PC-3 (cell line): ENCODE measurements at regions not wholly inside any gene's neighbourhood (a gene's known extent, or its start where the extent isn't known, plus 50 kb on each side); places are given as distances from the start of the nearest gene placed in this dataset.
"Not testable (repeated sequence)": the region's sequence is repeated elsewhere in the genome, so short reads cannot be mapped to it uniquely, and the experiment has no call there.

Experiments
- ATAC-seq: fragments of 200-7000 bp; cut with Tn5 transposase; 2 replicates; pipeline ENCODE4 v1.9.1; 2020; ENCODE audit warnings: mild to moderate bottlenecking, moderate library complexity
- BruUV-seq: library from RNA; stranded (reverse); fragments of 400-500 nt; replicated peaks from 2 replicates; lab custom pipeline; 2021; lab: Mats Ljungman, UMichigan
- CTCF ChIA-PET: fragments of 300-600 bp; sonication (Branson Sonifier 250); formaldehyde crosslinking; loops from one replicate; lab custom pipeline; 2022; ENCODE audit warnings: antibody characterized with exemption; lab: Charles Lee
- POLR2A ChIA-PET: fragments of 300-600 bp; sonication (Branson Sonifier 250); formaldehyde crosslinking; loops from one replicate; lab custom pipeline; 2022; ENCODE audit warnings: antibody characterized with exemption; ENCODE audit not compliant: unreplicated experiment; lab: Charles Lee
- DNase-seq: peaks from one replicate; pipeline ENCODE4 v3.0.0-alpha.2; 2015
- H2AFZ ChIP-seq: fragments of 300-600 bp; sonication (generic); 2 replicates; pipeline ENCODE4 v1.6.0; 2016; ENCODE audit warnings: antibody characterized with exemption, low read length
- H3F3A ChIP-seq: fragments of 300-600 bp; sonication (generic); one replicate; pipeline ENCODE4 v1.6.0; 2017; ENCODE audit warnings: antibody characterized with exemption, low read length, control low read depth, mild to moderate bottlenecking; ENCODE audit not compliant: unreplicated experiment
- H3K27ac ChIP-seq: fragments of 300-600 bp; sonication (generic); 2 replicates; pipeline ENCODE4 v1.5.1; 2016; ENCODE audit warnings: mild to moderate bottlenecking, low read length
- H3K27me3 ChIP-seq: fragments of 300-600 bp; sonication (generic); 2 replicates; pipeline ENCODE4 v1.6.1; 2016; ENCODE audit warnings: low read length, mixed read lengths
- H3K36me3 ChIP-seq: fragments of 300-600 bp; sonication (generic); 2 replicates; pipeline ENCODE4 v1.6.1; 2016; ENCODE audit warnings: low read depth, mixed run types, low read length, mixed read lengths
- H3K4me1 ChIP-seq: fragments of 300-600 bp; sonication (generic); 2 replicates; pipeline ENCODE4 v1.5.1; 2016; ENCODE audit warnings: low read length; ENCODE audit not compliant: insufficient read depth
- H3K4me2 ChIP-seq: fragments of 300-600 bp; sonication (generic); 2 replicates; pipeline ENCODE4 v1.6.0; 2016; ENCODE audit warnings: low read length
- H3K4me3 ChIP-seq: fragments of 300-600 bp; sonication (generic); 2 replicates; pipeline ENCODE4 v1.5.1; 2016; ENCODE audit warnings: mild to moderate bottlenecking, low read length, mixed read lengths
- H3K79me2 ChIP-seq: fragments of 300-600 bp; sonication (generic); 2 replicates; pipeline ENCODE4 v1.6.1; 2017; ENCODE audit warnings: low read length, mixed read lengths
- H3K9ac ChIP-seq: fragments of 300-600 bp; sonication (generic); 2 replicates; pipeline ENCODE4 v1.6.0; 2016; ENCODE audit warnings: mild to moderate bottlenecking, low read length
- H3K9me2 ChIP-seq: fragments of 300-600 bp; sonication (generic); replicated peaks from 2 replicates; pipeline ENCODE4 v1.6.1; 2016; ENCODE audit warnings: mixed run types, low read length, mixed read lengths
- H3K9me3 ChIP-seq: fragments of 300-600 bp; sonication (generic); 2 replicates; pipeline ENCODE4 v1.6.1; 2016; ENCODE audit warnings: low read length, mixed read lengths
- H4K20me1 ChIP-seq: fragments of 300-600 bp; sonication (generic); 2 replicates; pipeline ENCODE4 v1.6.1; 2016; ENCODE audit warnings: low read length, mixed read lengths
- CTCF ChIP-seq: fragments of 300-600 bp; sonication (generic); conservative IDR thresholded peaks from 2 replicates; pipeline ENCODE4 v1.5.1; 2017; ENCODE audit warnings: antibody characterized with exemption, low read depth, mild to moderate bottlenecking, low read length
- EZH2 ChIP-seq: fragments of 300-600 bp; sonication (generic); IDR thresholded peaks from one replicate; pipeline ENCODE4 v1.6.1; 2017; ENCODE audit warnings: antibody characterized with exemption, mild to moderate bottlenecking, low read length; ENCODE audit not compliant: unreplicated experiment
- EZH2phosphoT487 ChIP-seq: fragments of 300-600 bp; sonication (generic); IDR thresholded peaks from 2 replicates; pipeline ENCODE4 v1.6.1; 2018; ENCODE audit warnings: mild to moderate bottlenecking, antibody characterized with exemption, low read length, borderline replicate concordance
- intact Hi-C: fragments of 100-400 bp; cut with micrococcal nuclease; formaldehyde crosslinking; loops from 2 replicates; pipeline ENCODE4 v1.9.0; 2023

- H4K20me1 ChIP-seq = no peaks in the 10 kb centered on the region
- no peak overlapping the region for H3K4me2 ChIP-seq
- TF ChIP-seq CTCF (no peak), EZH2phosphoT487 (no peak), EZH2 (no peak)
- H3K27ac ChIP-seq = no peak overlapping the region
- ChIA-PET POLR2A (no interaction called here), CTCF (no interaction called here)
- intact Hi-C loops = no loop called here
- H3K4me1 ChIP-seq = no peaks in the 10 kb centered on the region
- no peaks in the 10 kb centered on the region for H3K27me3 ChIP-seq
- H3K9ac ChIP-seq = no peak overlapping the region
- H3F3A ChIP-seq = no peaks in the 10 kb centered on the region
- H3K4me3 ChIP-seq = no peak overlapping the region
- no peaks in the 10 kb centered on the region for H3K9me3 ChIP-seq
- ATAC-seq (no peak), DNase-seq (no peak)
- BruUV-seq = no TSS peak
- no peaks in the 10 kb centered on the region for H3K79me2 ChIP-seq
- no peak overlapping the region for H2AFZ ChIP-seq
- no peaks in the 10 kb centered on the region for H3K36me3 ChIP-seq
- H3K9me2 ChIP-seq = no peaks in the 10 kb centered on the region
These were observed 789.7 kb downstream of the GATA3 start for GRCh38 chr10:8844141-8844540.

- intact Hi-C loops = no loop called here
- H3K9ac ChIP-seq = no peak overlapping the region
- no peak for ATAC-seq
- H3F3A ChIP-seq = no peaks in the 10 kb centered on the region
- H3K9me2 ChIP-seq = no peaks in the 10 kb centered on the region
- peaks cover 55% of the 10 kb centered on the region for H3K27me3 ChIP-seq
- H3K9me3 ChIP-seq = no peaks in the 10 kb centered on the region
- BruUV-seq = no TSS peak
- no peaks in the 10 kb centered on the region for H3K4me1 ChIP-seq
- H3K36me3 ChIP-seq = no peaks in the 10 kb centered on the region
- no peak overlapping the region for H3K27ac ChIP-seq
- H4K20me1 ChIP-seq = no peaks in the 10 kb centered on the region
- no peaks in the 10 kb centered on the region for H3K79me2 ChIP-seq
- DNase-seq = no peak
- no peak overlapping the region for H2AFZ ChIP-seq
- no peak overlapping the region for H3K4me3 ChIP-seq
- CTCF ChIA-PET = no interaction called here
- TF ChIP-seq EZH2 = no peak
- TF ChIP-seq EZH2phosphoT487 = no peak
- no peak for TF ChIP-seq CTCF
- no peak overlapping the region for H3K4me2 ChIP-seq
- POLR2A ChIA-PET = interaction anchor here (0.6 kb wide), 1 partner anchor 19 kb away, joined by 3 read pairs; no protein-coding TSS in a partner anchor
These were observed 798.1 kb downstream of the GATA3 start for GRCh38 chr10:8852546-8852945.

- no peak for DNase-seq
- CTCF ChIA-PET = no interaction called here
- no peak overlapping the region for H3K4me3 ChIP-seq
- TF ChIP-seq CTCF (no peak), EZH2 (no peak), EZH2phosphoT487 (no peak)
- no peak overlapping the region for H2AFZ ChIP-seq
- POLR2A ChIA-PET = interaction anchor here (0.6 kb wide), 1 partner anchor 19 kb away, joined by 3 read pairs; no protein-coding TSS in a partner anchor
- H3K9me3 ChIP-seq = no peaks in the 10 kb centered on the region
- H3K4me2 ChIP-seq = no peak overlapping the region
- H3K4me1 ChIP-seq = no peaks in the 10 kb centered on the region
- no peak for ATAC-seq
- no peaks in the 10 kb centered on the region for H4K20me1 ChIP-seq
- no peak overlapping the region for H3K27ac ChIP-seq
- no peak overlapping the region for H3K9ac ChIP-seq
- no peaks in the 10 kb centered on the region for H3K36me3 ChIP-seq
- intact Hi-C loops = no loop called here
- BruUV-seq = no TSS peak
- H3F3A ChIP-seq = no peaks in the 10 kb centered on the region
- H3K27me3 ChIP-seq = peaks cover 58% of the 10 kb centered on the region
- no peaks in the 10 kb centered on the region for H3K9me2 ChIP-seq
- H3K79me2 ChIP-seq = no peaks in the 10 kb centered on the region
These were observed 798.6 kb downstream of the GATA3 start for GRCh38 chr10:8853048-8853447.

GRCh38 chr10:8868924-8869323, 814.4 kb downstream of the GATA3 start:
- H3F3A ChIP-seq, H3K4me3 ChIP-seq, DNase-seq, CTCF ChIA-PET, H3K79me2 ChIP-seq, H3K4me2 ChIP-seq, ATAC-seq, H3K4me1 ChIP-seq, BruUV-seq, H3K36me3 ChIP-seq, intact Hi-C loops, H3K9ac ChIP-seq, H3K27me3 ChIP-seq, H4K20me1 ChIP-seq, H3K9me3 ChIP-seq, POLR2A ChIA-PET, H3K27ac ChIP-seq, H3K9me2 ChIP-seq, H2AFZ ChIP-seq: not testable (repeated sequence)
